Body of pancreas (tissue), 4 donors: ENCODE measurements at regions not wholly inside any gene's neighbourhood (a gene's known extent, or its start where the extent isn't known, plus 50 kb on each side); places are given as distances from the start of the nearest gene placed in this dataset.

Experiments
- ATAC-seq: fragments of 150-250 bp; one replicate; pipeline ENCODE4 v1.9.1; 2016
- DNase-seq, 4 donors: peaks; one replicate each; pipeline ENCODE4 v3.0.0-alpha.2; 2019
- H3K27ac ChIP-seq, 4 donors: fragments of 200-600 bp; sonication (generic); 1 replicate in 3 of 4; 2 replicates in 1 of 4; pipeline versions ENCODE4 v1.5.1 to v1.6.1; 2016 to 2019; ENCODE audit warnings: mild to moderate bottlenecking in 1 of 4, mixed read lengths in 1 of 4, moderate library complexity in 1 of 4
- H3K27me3 ChIP-seq, 2 donors: fragments of 200-600 bp; sonication (generic); one replicate each; pipeline ENCODE4 v1.6.0; 2016; ENCODE audit warnings: mild to moderate bottlenecking in 1 of 2
- H3K36me3 ChIP-seq, 2 donors: fragments of 200-600 bp; sonication (generic); replicated peaks in 1 of 2; 2 replicates each; pipeline ENCODE4 v1.5.1; 2016; ENCODE audit warnings: low read depth in 2 of 2; ENCODE audit not compliant: insufficient read depth in 1 of 2
- H3K4me1 ChIP-seq: fragments of 200-600 bp; sonication (generic); one replicate; pipeline ENCODE4 v1.6.0; 2016
- H3K4me3 ChIP-seq, 2 donors: fragments of 200-600 bp; sonication (generic); 1 replicate in 1 of 2; 2 replicates in 1 of 2; pipeline ENCODE4 v1.5.1; 2016 to 2019
- H3K9me3 ChIP-seq, 3 donors: fragments of 200-600 bp; sonication (generic); 1 replicate in 2 of 3; 2 replicates in 1 of 3; pipeline ENCODE4 v1.5.1; 2016
- POLR2A ChIP-seq, 3 donors: fragments of 450-650 bp; IDR thresholded peaks; one replicate each; pipeline ENCODE4 v1.6.1; 2016; ENCODE audit warnings: antibody characterized with exemption in 3 of 3, mild to moderate bottlenecking in 2 of 3
- WGBS, 2 donors: methylation state at CpG; one replicate each; pipeline ENCODE4 v1.1.5; 2017; 5-methylcytosine and 5-hydroxymethylcytosine counted together
- intact Hi-C: fragments of 100-400 bp; cut with DNase I; formaldehyde crosslinking; loops from one replicate; pipeline ENCODE4 v1.15.1; 2023
- TF ChIP-seq, protein P1 (sequence below), 7 experiments: fragments of 450-650 bp in 4 of 7; fragments of 200-600 bp in 3 of 7; sonication (generic) in 3 of 7; IDR thresholded peaks; one replicate each; pipeline ENCODE4 v1.5.1; 2016 to 2019; ENCODE audit warnings: antibody characterized with exemption in 7 of 7

DNA sequence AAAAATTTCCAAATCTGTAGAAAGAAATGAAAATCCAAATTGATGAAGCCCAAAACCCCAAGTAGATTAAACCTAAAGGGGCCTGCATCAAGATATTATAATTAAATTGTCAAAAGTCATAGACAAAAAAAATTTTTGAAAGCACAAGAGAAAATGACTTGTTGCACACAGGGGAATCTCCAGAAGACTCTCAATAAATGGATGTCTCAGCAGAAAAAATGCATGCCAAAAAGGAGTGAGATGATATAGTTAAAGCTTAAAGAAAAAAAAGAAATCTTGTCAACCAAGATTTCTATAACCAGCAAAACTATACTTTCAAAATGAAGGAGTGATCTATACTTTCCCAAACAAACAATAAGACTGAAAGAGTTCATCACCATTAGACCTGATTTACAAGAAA lies 393.2 kb upstream of the SPAG17 start:
- H3K4me1 ChIP-seq, result no peaks in the 10 kb centered on the region
- H3K9me3 ChIP-seq, result peaks cover 0 to 4% (median 0%) of the 10 kb centered on the region in 3 donors
- no peaks in the 10 kb centered on the region for H3K36me3 ChIP-seq
- no peak overlapping the region for H3K4me3 ChIP-seq
- ATAC-seq, result no peak
- no peaks in the 10 kb centered on the region for H3K27me3 ChIP-seq
- DNase-seq, result no peak
- H3K27ac ChIP-seq, result no peak overlapping the region
- intact Hi-C loops, result no loop called here
- TF ChIP-seq POLR2A (IDR thresholded peaks at IDR 0.05), result no peak
- TF ChIP-seq, protein P1, sequence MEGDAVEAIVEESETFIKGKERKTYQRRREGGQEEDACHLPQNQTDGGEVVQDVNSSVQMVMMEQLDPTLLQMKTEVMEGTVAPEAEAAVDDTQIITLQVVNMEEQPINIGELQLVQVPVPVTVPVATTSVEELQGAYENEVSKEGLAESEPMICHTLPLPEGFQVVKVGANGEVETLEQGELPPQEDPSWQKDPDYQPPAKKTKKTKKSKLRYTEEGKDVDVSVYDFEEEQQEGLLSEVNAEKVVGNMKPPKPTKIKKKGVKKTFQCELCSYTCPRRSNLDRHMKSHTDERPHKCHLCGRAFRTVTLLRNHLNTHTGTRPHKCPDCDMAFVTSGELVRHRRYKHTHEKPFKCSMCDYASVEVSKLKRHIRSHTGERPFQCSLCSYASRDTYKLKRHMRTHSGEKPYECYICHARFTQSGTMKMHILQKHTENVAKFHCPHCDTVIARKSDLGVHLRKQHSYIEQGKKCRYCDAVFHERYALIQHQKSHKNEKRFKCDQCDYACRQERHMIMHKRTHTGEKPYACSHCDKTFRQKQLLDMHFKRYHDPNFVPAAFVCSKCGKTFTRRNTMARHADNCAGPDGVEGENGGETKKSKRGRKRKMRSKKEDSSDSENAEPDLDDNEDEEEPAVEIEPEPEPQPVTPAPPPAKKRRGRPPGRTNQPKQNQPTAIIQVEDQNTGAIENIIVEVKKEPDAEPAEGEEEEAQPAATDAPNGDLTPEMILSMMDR (IDR thresholded peaks at IDR 0.05), result no peak

DNA sequence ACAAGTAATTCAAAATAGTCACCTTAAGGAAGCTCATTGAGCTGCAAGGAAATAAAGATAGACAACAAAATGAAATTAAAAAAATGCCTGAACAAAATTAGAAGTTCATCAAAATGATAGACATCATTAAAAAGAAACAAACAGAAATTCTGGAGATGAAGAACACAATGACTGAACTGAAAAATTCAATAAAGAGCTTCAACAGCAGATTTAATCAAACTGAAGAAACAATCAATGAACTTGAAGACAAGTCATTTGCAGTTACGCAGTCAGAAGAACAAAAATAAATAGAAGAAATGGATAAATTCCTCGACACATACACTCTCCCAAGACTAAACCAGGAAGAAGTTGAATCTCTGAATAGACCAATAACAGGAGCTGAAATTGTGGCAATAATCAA lies 390.0 kb upstream of the SPAG17 start:
- no peak for DNase-seq
- no peak overlapping the region for H3K27ac ChIP-seq
- intact Hi-C loops, result no loop called here
- ATAC-seq, result no peak
- H3K4me3 ChIP-seq, result no peak overlapping the region
- no peak for TF ChIP-seq POLR2A (IDR thresholded peaks at IDR 0.05)
- TF ChIP-seq, protein P1 (IDR thresholded peaks at IDR 0.05), result no peak
- no peaks in the 10 kb centered on the region for H3K27me3 ChIP-seq
- H3K4me1 ChIP-seq, result no peaks in the 10 kb centered on the region
- WGBS, 2 donors, result 62 to 87% methylated on average over 2 of the region's 2 CpGs
- H3K36me3 ChIP-seq, result no peaks in the 10 kb centered on the region
- H3K9me3 ChIP-seq, result peaks cover 0 to 4% (median 0%) of the 10 kb centered on the region in 3 donors

DNA sequence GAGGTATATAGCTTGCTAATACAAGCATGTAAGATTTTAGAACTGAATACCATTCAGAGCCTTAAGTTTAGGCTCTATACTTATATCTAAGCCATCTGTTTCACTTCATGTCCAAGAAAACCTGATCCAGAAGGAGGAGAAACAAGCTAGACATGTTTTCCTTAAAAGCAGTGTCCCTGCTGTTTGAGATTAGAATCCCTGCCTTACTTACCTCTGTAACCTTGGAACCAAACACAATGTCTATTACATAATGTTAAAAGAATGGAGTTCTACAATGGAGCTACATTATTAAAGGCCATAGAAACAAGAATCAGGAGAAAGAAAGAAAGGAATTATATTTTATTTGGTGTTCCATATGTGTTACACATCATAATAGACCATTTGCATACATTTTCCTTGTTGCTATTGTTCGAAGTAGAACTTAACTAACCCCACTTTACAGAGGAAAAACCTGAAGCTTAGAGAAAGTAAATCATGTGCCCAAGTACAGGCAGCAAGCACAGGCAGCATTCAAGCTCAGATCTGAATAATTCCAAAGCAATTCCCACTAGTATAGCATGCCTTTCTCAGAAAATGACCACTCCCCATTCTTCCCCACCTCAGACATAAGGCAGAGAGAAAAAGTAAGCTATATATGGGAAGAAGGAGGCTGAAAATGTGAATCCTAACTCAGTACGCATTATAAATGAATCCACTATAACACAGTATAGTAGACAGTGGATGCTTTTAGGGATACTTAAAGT lies 380.1 kb upstream of the SPAG17 start:
- H3K27me3 ChIP-seq, result no peaks in the 10 kb centered on the region
- no peak overlapping the region for H3K27ac ChIP-seq
- TF ChIP-seq, protein P1 (IDR thresholded peaks at IDR 0.05), result no peak
- no peaks in the 10 kb centered on the region for H3K36me3 ChIP-seq
- no peak overlapping the region for H3K4me3 ChIP-seq
- intact Hi-C loops, result no loop called here
- no peaks in the 10 kb centered on the region for H3K4me1 ChIP-seq
- no peak for ATAC-seq
- H3K9me3 ChIP-seq, result no peaks in the 10 kb centered on the region
- WGBS, 2 donors, result 79 to 91% methylated on average over 2 of the region's 2 CpGs
- DNase-seq, result no peak

DNA sequence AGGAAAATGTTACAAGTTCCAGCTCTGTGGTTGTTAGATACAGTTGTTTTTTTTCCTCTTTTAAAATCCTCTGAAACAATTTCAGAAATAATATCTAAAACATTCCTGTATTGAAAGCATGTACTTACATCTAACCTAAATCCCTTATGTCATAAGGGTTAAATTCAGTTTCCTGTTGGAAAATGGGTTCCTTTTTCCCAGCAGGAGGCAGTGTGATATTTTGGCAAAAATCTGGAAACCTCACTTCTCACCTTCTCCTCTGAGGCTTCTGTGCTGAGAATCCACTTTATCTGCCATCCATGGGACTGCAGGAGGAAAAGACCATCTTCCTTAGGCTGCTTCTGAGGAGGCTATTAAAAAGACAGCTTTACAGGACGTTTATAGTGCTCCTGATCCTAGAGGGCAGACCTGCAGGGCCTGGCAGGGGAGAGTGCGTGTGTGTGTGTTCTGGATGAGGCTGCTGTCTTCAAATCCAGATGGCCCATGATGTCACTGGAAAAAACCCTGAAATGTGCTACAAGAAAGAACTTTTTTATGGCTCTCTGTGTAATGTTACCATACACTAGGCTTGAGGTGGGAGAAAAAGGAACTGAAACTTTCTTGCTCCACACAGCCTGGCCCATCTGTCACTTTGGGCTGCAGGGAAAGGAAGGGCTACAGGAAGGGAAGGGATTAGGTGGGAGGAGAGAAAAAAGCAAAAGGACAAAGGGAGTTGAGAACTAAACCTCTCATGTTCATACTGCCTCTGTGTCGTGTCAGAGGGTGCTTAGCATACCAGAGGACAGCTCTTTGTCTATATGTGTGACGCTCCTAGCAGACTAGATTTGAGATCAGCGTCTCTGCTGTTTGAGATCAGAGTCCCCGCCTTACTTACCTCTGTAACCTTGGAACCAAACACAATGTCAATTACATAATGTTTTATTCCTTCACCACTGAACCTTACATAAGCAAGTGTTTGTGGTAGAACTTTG lies 379.2 kb upstream of the SPAG17 start:
- DNase-seq (no peak), ATAC-seq (no peak)
- H3K9me3 ChIP-seq, result no peaks in the 10 kb centered on the region

More for the DNA sequence above, 379.2 kb upstream of the SPAG17 start:
- no peak for TF ChIP-seq POLR2A (IDR thresholded peaks at IDR 0.05)
- TF ChIP-seq, protein P1 (IDR thresholded peaks at IDR 0.05), result no peak
- intact Hi-C loops, result no loop called here
- Histone ChIP-seq H3K4me3 (no peak overlapping the region), H3K27me3 (no peaks in the 10 kb centered on the region), H3K27ac (no peak overlapping the region), H3K36me3 (no peaks in the 10 kb centered on the region), H3K4me1 (no peaks in the 10 kb centered on the region)
- WGBS, 2 donors, result 44 to 50% methylated on average over 6 of the region's 6 CpGs
